Body of pancreas (tissue), 4 donors: ENCODE measurements at regions not wholly inside any gene's neighbourhood (a gene's known extent, or its start where the extent isn't known, plus 50 kb on each side); places are given as distances from the start of the nearest gene placed in this dataset.

Experiments used
- CTCF ChIP-seq, 7 experiments: fragments of 450-650 bp in 4 of 7; fragments of 200-600 bp in 3 of 7; sonication (generic) in 3 of 7; IDR thresholded peaks; one replicate each; pipeline ENCODE4 v1.5.1; 2016 to 2019; ENCODE audit warnings: antibody characterized with exemption in 7 of 7
- POLR2A ChIP-seq, 3 donors: fragments of 450-650 bp; IDR thresholded peaks; one replicate each; pipeline ENCODE4 v1.6.1; 2016; ENCODE audit warnings: antibody characterized with exemption in 3 of 3, mild to moderate bottlenecking in 2 of 3

- TF ChIP-seq CTCF (IDR thresholded peaks at IDR 0.05) (no peak), POLR2A (IDR thresholded peaks at IDR 0.05) (no peak)
Observed at GRCh38 chr1:82598812-82599211, 798.1 kb downstream of the ADGRL2 start.
